Chondrocyte (in vitro differentiated cells): ENCODE measurements at regions not wholly inside any gene's neighbourhood (a gene's known extent, or its start where the extent isn't known, plus 50 kb on each side); places are given as distances from the start of the nearest gene placed in this dataset.

Source experiments
- DNase-seq: peaks from one replicate; pipeline ENCODE4 v3.0.0; 2021; ENCODE audit warnings: mixed read lengths, low spot score
- H3K27ac Mint-ChIP-seq: one replicate; pipeline ENCODE4 v1.8.0; 2021; ENCODE audit warnings: mild to moderate bottlenecking, moderate library complexity, mixed read lengths; ENCODE audit not compliant: unreplicated experiment
- H3K27me3 Mint-ChIP-seq: 2 replicates; pipeline ENCODE4 v1.8.0; 2021; ENCODE audit warnings: low read depth, mixed read lengths
- H3K36me3 Mint-ChIP-seq: 2 replicates; pipeline ENCODE4 v1.8.0; 2021; ENCODE audit warnings: low read depth, mixed read lengths
- H3K4me1 Mint-ChIP-seq: 2 replicates; pipeline ENCODE4 v1.8.0; 2021; ENCODE audit warnings: low read depth, mild to moderate bottlenecking, mixed read lengths
- H3K4me3 Mint-ChIP-seq: one replicate; pipeline ENCODE4 v1.8.0; 2021; ENCODE audit warnings: mild to moderate bottlenecking, moderate library complexity, mixed read lengths; ENCODE audit not compliant: unreplicated experiment
- H3K9me3 Mint-ChIP-seq: 2 replicates; pipeline ENCODE4 v1.8.0; 2021; ENCODE audit warnings: low read depth, mixed read lengths
- CTCF ChIP-seq: fragments of 200-600 bp; sonication (generic); IDR thresholded peaks from 2 replicates; pipeline ENCODE4 v1.5.0; 2021; ENCODE audit warnings: antibody characterized with exemption, mild to moderate bottlenecking, moderate library complexity

GRCh38 chr18:49677762-49678413 lies 116.0 kb downstream of the LIPG start:
- no peak for TF ChIP-seq CTCF
- H3K36me3 Mint-ChIP-seq, result no peaks in the 10 kb centered on the region
- DNase-seq, result no peak
- H3K27me3 Mint-ChIP-seq, result peaks cover 13% of the 10 kb centered on the region
- no peaks in the 10 kb centered on the region for H3K4me1 Mint-ChIP-seq
- no peaks in the 10 kb centered on the region for H3K9me3 Mint-ChIP-seq
- no peak overlapping the region for H3K27ac Mint-ChIP-seq
- no peak overlapping the region for H3K4me3 Mint-ChIP-seq

GRCh38 chr18:49677081-49677480 lies 115.2 kb downstream of the LIPG start:
- DNase-seq, result no peak
- Mint-ChIP-seq H3K27ac (no peak overlapping the region), H3K36me3 (peaks cover 2% of the 10 kb centered on the region)

GRCh38 chr18:49673281-49673680 lies 111.4 kb downstream of the LIPG start:
- Mint-ChIP-seq H3K9me3 (no peaks in the 10 kb centered on the region), H3K4me1 (peaks cover 6% of the 10 kb centered on the region), H3K27ac (no peak overlapping the region), H3K27me3 (peaks cover 24% of the 10 kb centered on the region), H3K4me3 (no peak overlapping the region), H3K36me3 (peaks cover 2% of the 10 kb centered on the region)
- TF ChIP-seq CTCF, result no peak
- DNase-seq, result no peak

More at GRCh38 chr18:49677081-49677480, 115.2 kb downstream of the LIPG start:
- Mint-ChIP-seq H3K4me1 (no peaks in the 10 kb centered on the region), H3K27me3 (peaks cover 17% of the 10 kb centered on the region), H3K4me3 (no peak overlapping the region), H3K9me3 (no peaks in the 10 kb centered on the region)
- TF ChIP-seq CTCF, result no peak

GRCh38 chr18:49672853-49673252 lies 111.0 kb downstream of the LIPG start:
- DNase-seq, result no peak
- Mint-ChIP-seq H3K27me3 (peaks cover 24% of the 10 kb centered on the region), H3K36me3 (peaks cover 2% of the 10 kb centered on the region), H3K4me3 (no peak overlapping the region), H3K4me1 (peaks cover 6% of the 10 kb centered on the region), H3K9me3 (no peaks in the 10 kb centered on the region), H3K27ac (no peak overlapping the region)
- TF ChIP-seq CTCF, result no peak

- H3K27me3 Mint-ChIP-seq, result peaks cover 21% of the 10 kb centered on the region
- DNase-seq, result no peak
- peaks cover 17% of the 10 kb centered on the region for H3K4me1 Mint-ChIP-seq
- H3K36me3 Mint-ChIP-seq, result peaks cover 2% of the 10 kb centered on the region
- H3K9me3 Mint-ChIP-seq, result no peaks in the 10 kb centered on the region
- TF ChIP-seq CTCF, result no peak
- no peak overlapping the region for H3K27ac Mint-ChIP-seq
- no peak overlapping the region for H3K4me3 Mint-ChIP-seq
Observed at GRCh38 chr18:49669403-49669802, 107.5 kb downstream of the LIPG start.
